Suprapubic skin (tissue), 3 donors: ENCODE measurements at regions not wholly inside any gene's neighbourhood (a gene's known extent, or its start where the extent isn't known, plus 50 kb on each side); places are given as distances from the start of the nearest gene placed in this dataset.

Experiments
- CTCF ChIP-seq, 2 donors: fragments of 200-600 bp in 1 of 2; fragments of 450-650 bp in 1 of 2; sonication (generic) in 1 of 2; IDR thresholded peaks; one replicate each; pipeline ENCODE4 v1.5.1; 2016 to 2019; ENCODE audit warnings: antibody characterized with exemption in 2 of 2, mild to moderate bottlenecking in 1 of 2, moderate library complexity in 1 of 2
- EP300 ChIP-seq: sonication (generic); formaldehyde crosslinking; IDR thresholded peaks from one replicate; pipeline ENCODE4 v1.6.1; 2017; ENCODE audit warnings: antibody characterized with exemption
- POLR2A ChIP-seq, 2 donors: fragments of 450-650 bp; IDR thresholded peaks; one replicate each; pipeline ENCODE4 v1.6.1; 2017; ENCODE audit warnings: antibody characterized with exemption in 2 of 2, mild to moderate bottlenecking in 2 of 2, moderate library complexity in 2 of 2

GRCh38 chr6:67875877-67876383 is 759.2 kb upstream of the ADGRB3 start:
- TF ChIP-seq POLR2A (IDR thresholded peaks at IDR 0.05) (no peak), EP300 (no peak), CTCF (IDR thresholded peaks at IDR 0.05) (no peak)
